Endodermal cell (in vitro differentiated cells): ENCODE measurements at regions not wholly inside any gene's neighbourhood (a gene's known extent, or its start where the extent isn't known, plus 50 kb on each side); places are given as distances from the start of the nearest gene placed in this dataset.

Experiments used
- DNase-seq: peaks from one replicate; pipeline ENCODE4 v3.0.0-alpha.2; 2017
- H3K27ac ChIP-seq: 2 replicates; pipeline ENCODE4 v1.5.1; 2013; ENCODE audit warnings: mild to moderate bottlenecking, low read depth, low read length, moderate library complexity
- H3K27me3 ChIP-seq: 2 replicates; pipeline ENCODE4 v1.6.1; 2013; ENCODE audit warnings: mild to moderate bottlenecking, low read length, moderate library complexity; ENCODE audit not compliant: insufficient read depth, control insufficient read depth, poor library complexity, severe bottlenecking
- H3K36me3 ChIP-seq: 2 replicates; pipeline ENCODE4 v1.7.0; 2013; ENCODE audit warnings: mild to moderate bottlenecking, low read length, moderate library complexity; ENCODE audit not compliant: control insufficient read depth, insufficient read depth
- H3K4me1 ChIP-seq: one replicate; pipeline ENCODE4 v1.7.0; 2013; ENCODE audit warnings: low read length; ENCODE audit not compliant: control insufficient read depth, insufficient read depth
- H3K4me3 ChIP-seq: 2 replicates; pipeline ENCODE4 v1.5.1; 2013; ENCODE audit warnings: mild to moderate bottlenecking, low read length, moderate library complexity
- H3K9ac ChIP-seq: 2 replicates; pipeline ENCODE4 v1.6.1; 2013; ENCODE audit warnings: mild to moderate bottlenecking, low read length, moderate library complexity; ENCODE audit not compliant: poor library complexity, severe bottlenecking; ENCODE audit errors: extremely low read depth
- H3K9me3 ChIP-seq: 2 replicates; pipeline ENCODE4 v1.6.1; 2013; ENCODE audit warnings: mild to moderate bottlenecking, low read length, moderate library complexity; ENCODE audit not compliant: control insufficient read depth
- H3K27ac Mint-ChIP-seq: 2 replicates; pipeline ENCODE4 v1.8.0; 2020; ENCODE audit warnings: mixed read lengths
- H3K27me3 Mint-ChIP-seq: 2 replicates; pipeline ENCODE4 v1.8.0; 2021; ENCODE audit warnings: mild to moderate bottlenecking, mixed read lengths; ENCODE audit not compliant: insufficient read depth
- H3K36me3 Mint-ChIP-seq: 2 replicates; pipeline ENCODE4 v1.8.0; 2020; ENCODE audit warnings: low read depth, mixed read lengths
- H3K4me1 Mint-ChIP-seq: 2 replicates; pipeline ENCODE4 v1.8.0; 2020; ENCODE audit warnings: mixed read lengths
- H3K4me3 Mint-ChIP-seq: 2 replicates; pipeline ENCODE4 v1.8.0; 2020; ENCODE audit warnings: mild to moderate bottlenecking, moderate library complexity, mixed read lengths
- H3K9me3 Mint-ChIP-seq: 2 replicates; pipeline ENCODE4 v1.8.0; 2020; ENCODE audit warnings: mild to moderate bottlenecking, mixed read lengths
- CTCF ChIP-seq: fragments of 200-600 bp; sonication (generic); conservative IDR thresholded peaks from 2 replicates; pipeline ENCODE4 v1.5.0; 2021; ENCODE audit warnings: antibody characterized with exemption, mild to moderate bottlenecking
- WGBS, 2 experiments: methylation state at CpG; one replicate each; pipeline versions ENCODE4 v1.1.5 to v1.1.7; 2013; ENCODE audit warnings: missing lambda C conversion rate in 2 of 2, mixed read lengths in 1 of 2; ENCODE audit not compliant: insufficient coverage in 1 of 2, insufficient read length in 1 of 2; 5-methylcytosine and 5-hydroxymethylcytosine counted together

GRCh38 chr10:78599122-78599853 is 469.5 kb upstream of the ZMIZ1 start:
- no peaks in the 10 kb centered on the region for H3K9me3 ChIP-seq
- Mint-ChIP-seq H3K9me3 (no peaks in the 10 kb centered on the region), H3K4me3 (no peak overlapping the region), H3K36me3 (no peaks in the 10 kb centered on the region), H3K27me3 (peaks cover 34% of the 10 kb centered on the region), H3K27ac (no peak overlapping the region), H3K4me1 (no peaks in the 10 kb centered on the region)
- H3K27ac ChIP-seq = no peak overlapping the region
- TF ChIP-seq CTCF = no peak
- WGBS, 2 experiments = 94 to 100% methylated on average over 3 of the region's 3 CpGs
- H3K4me3 ChIP-seq = no peak overlapping the region
- no peaks in the 10 kb centered on the region for H3K36me3 ChIP-seq
- no peaks in the 10 kb centered on the region for H3K4me1 ChIP-seq
- peak; percentile 35 for DNase-seq
- H3K27me3 ChIP-seq = peaks cover 26% of the 10 kb centered on the region
- no peak overlapping the region for H3K9ac ChIP-seq

GRCh38 chr10:78600121-78600665 is 468.6 kb upstream of the ZMIZ1 start:
- peak; percentile 21 for DNase-seq

GRCh38 chr10:78600740-78601139 is 468.0 kb upstream of the ZMIZ1 start:
- Histone ChIP-seq H3K9me3 (no peaks in the 10 kb centered on the region), H3K27ac (no peak overlapping the region), H3K4me1 (no peaks in the 10 kb centered on the region), H3K36me3 (no peaks in the 10 kb centered on the region), H3K27me3 (peaks cover 26% of the 10 kb centered on the region), H3K9ac (no peak overlapping the region), H3K4me3 (no peak overlapping the region)
- no peak for TF ChIP-seq CTCF
- no peak overlapping the region for H3K27ac Mint-ChIP-seq
- H3K4me1 Mint-ChIP-seq = no peaks in the 10 kb centered on the region
- DNase-seq = peak; percentile 27
- H3K9me3 Mint-ChIP-seq = no peaks in the 10 kb centered on the region
- no peak overlapping the region for H3K4me3 Mint-ChIP-seq
- H3K36me3 Mint-ChIP-seq = no peaks in the 10 kb centered on the region
- WGBS, 2 experiments = 88 to 100% methylated on average over 2 to 3 of the region's 3 CpGs
- H3K27me3 Mint-ChIP-seq = peaks cover 42% of the 10 kb centered on the region

More at GRCh38 chr10:78600121-78600665, 468.6 kb upstream of the ZMIZ1 start:
- 65 to 91% methylated on average over 3 to 5 of the region's 5 CpGs for WGBS, 2 experiments
- no peaks in the 10 kb centered on the region for H3K36me3 Mint-ChIP-seq
- H3K4me1 Mint-ChIP-seq = no peaks in the 10 kb centered on the region
- Histone ChIP-seq H3K4me3 (no peak overlapping the region), H3K9ac (no peak overlapping the region), H3K9me3 (no peaks in the 10 kb centered on the region), H3K27me3 (peaks cover 26% of the 10 kb centered on the region), H3K36me3 (no peaks in the 10 kb centered on the region), H3K4me1 (no peaks in the 10 kb centered on the region), H3K27ac (peak overlapping the region; percentile 51)
- no peak overlapping the region for H3K27ac Mint-ChIP-seq
- no peak for TF ChIP-seq CTCF
- no peaks in the 10 kb centered on the region for H3K9me3 Mint-ChIP-seq
- H3K27me3 Mint-ChIP-seq = peaks cover 42% of the 10 kb centered on the region
- no peak overlapping the region for H3K4me3 Mint-ChIP-seq
